Activated T-helper 17 cell treated with anti-CD3 and anti-CD28 coated beads, Interleukin-2, amount 50 U/mL, for 72 hours (primary cell): ENCODE measurements at regions not wholly inside any gene's neighbourhood (a gene's known extent, or its start where the extent isn't known, plus 50 kb on each side); places are given as distances from the start of the nearest gene placed in this dataset.
"Not testable (repeated sequence)": the region's sequence is repeated elsewhere in the genome, so short reads cannot be mapped to it uniquely, and the experiment has no call there.

Experiments used
- ATAC-seq: fragments of 150-1000 bp; cut with Tn5 transposase; replicated peaks from 2 replicates; pipeline ENCODE4 v1.10.0; 2021; ENCODE audit warnings: mild to moderate bottlenecking, moderate library complexity
- H3K27ac Mint-ChIP-seq: one replicate; pipeline ENCODE4 v1.8.0; 2022; ENCODE audit warnings: mixed read lengths
- H3K27me3 Mint-ChIP-seq: one replicate; pipeline ENCODE4 v1.8.0; 2022; ENCODE audit warnings: mixed read lengths
- H3K36me3 Mint-ChIP-seq: one replicate; pipeline ENCODE4 v1.8.0; 2022; ENCODE audit warnings: low read depth, mild to moderate bottlenecking, mixed read lengths
- H3K4me1 Mint-ChIP-seq: one replicate; pipeline ENCODE4 v1.8.0; 2022; ENCODE audit warnings: mixed read lengths
- H3K4me3 Mint-ChIP-seq: one replicate; pipeline ENCODE4 v1.8.0; 2022; ENCODE audit warnings: mild to moderate bottlenecking, mixed read lengths
- H3K9me3 Mint-ChIP-seq: one replicate; pipeline ENCODE4 v1.8.0; 2022; ENCODE audit warnings: mixed read lengths

GRCh38 chr2:91422102-91422501 lies 2730.6 kb downstream of the RPIA start:
- not testable (repeated sequence) for H3K27me3 Mint-ChIP-seq, H3K27ac Mint-ChIP-seq, H3K36me3 Mint-ChIP-seq, H3K4me1 Mint-ChIP-seq, ATAC-seq, H3K4me3 Mint-ChIP-seq
- H3K9me3 Mint-ChIP-seq: peaks cover 22% of the 10 kb centered on the region

- H3K27me3 Mint-ChIP-seq, H3K27ac Mint-ChIP-seq, ATAC-seq, H3K36me3 Mint-ChIP-seq, H3K4me1 Mint-ChIP-seq, H3K4me3 Mint-ChIP-seq: not testable (repeated sequence)
- H3K9me3 Mint-ChIP-seq: peaks cover 11% of the 10 kb centered on the region
These were observed 2735.7 kb downstream of the RPIA start for GRCh38 chr2:91427148-91427547.

GRCh38 chr2:91441932-91442245 lies 2750.4 kb downstream of the RPIA start:
- not testable (repeated sequence) for H3K4me3 Mint-ChIP-seq, H3K36me3 Mint-ChIP-seq, H3K9me3 Mint-ChIP-seq, H3K4me1 Mint-ChIP-seq, H3K27ac Mint-ChIP-seq, ATAC-seq
- H3K27me3 Mint-ChIP-seq: peaks cover 10% of the 10 kb centered on the region

- Mint-ChIP-seq H3K27me3 (peaks cover 10% of the 10 kb centered on the region), H3K36me3 (peaks cover 6% of the 10 kb centered on the region), H3K9me3 (peaks cover 6% of the 10 kb centered on the region), H3K4me1 (no peaks in the 10 kb centered on the region), H3K27ac (no peak overlapping the region), H3K4me3 (no peak overlapping the region)
- ATAC-seq: no peak
These were observed 2750.9 kb downstream of the RPIA start for GRCh38 chr2:91442246-91442905.

- H3K4me1 Mint-ChIP-seq, H3K36me3 Mint-ChIP-seq, H3K4me3 Mint-ChIP-seq, ATAC-seq, H3K27ac Mint-ChIP-seq, H3K9me3 Mint-ChIP-seq: not testable (repeated sequence)
- peaks cover 10% of the 10 kb centered on the region for H3K27me3 Mint-ChIP-seq
These were observed 2751.6 kb downstream of the RPIA start for GRCh38 chr2:91442906-91443729.

GRCh38 chr2:91443730-91444115 lies 2752.2 kb downstream of the RPIA start:
- not testable (repeated sequence) for H3K4me1 Mint-ChIP-seq, ATAC-seq, H3K4me3 Mint-ChIP-seq, H3K36me3 Mint-ChIP-seq, H3K9me3 Mint-ChIP-seq, H3K27ac Mint-ChIP-seq
- H3K27me3 Mint-ChIP-seq: peaks cover 10% of the 10 kb centered on the region

GRCh38 chr2:91445705-91446104 lies 2754.2 kb downstream of the RPIA start:
- not testable (repeated sequence) for H3K27ac Mint-ChIP-seq, H3K4me1 Mint-ChIP-seq, H3K9me3 Mint-ChIP-seq, H3K36me3 Mint-ChIP-seq, H3K4me3 Mint-ChIP-seq, ATAC-seq
- H3K27me3 Mint-ChIP-seq: peaks cover 10% of the 10 kb centered on the region

- H3K36me3 Mint-ChIP-seq, H3K4me3 Mint-ChIP-seq, ATAC-seq, H3K27ac Mint-ChIP-seq, H3K9me3 Mint-ChIP-seq, H3K4me1 Mint-ChIP-seq: not testable (repeated sequence)
- H3K27me3 Mint-ChIP-seq: peaks cover 15% of the 10 kb centered on the region
These were observed 2755.0 kb downstream of the RPIA start for GRCh38 chr2:91446489-91446888.

GRCh38 chr2:91446915-91447314 lies 2755.4 kb downstream of the RPIA start:
- peaks cover 16% of the 10 kb centered on the region for H3K27me3 Mint-ChIP-seq
- H3K27ac Mint-ChIP-seq, H3K9me3 Mint-ChIP-seq, H3K4me1 Mint-ChIP-seq, H3K4me3 Mint-ChIP-seq, H3K36me3 Mint-ChIP-seq, ATAC-seq: not testable (repeated sequence)

GRCh38 chr2:91447508-91447907 lies 2756.0 kb downstream of the RPIA start:
- H3K36me3 Mint-ChIP-seq, H3K27ac Mint-ChIP-seq, H3K9me3 Mint-ChIP-seq, ATAC-seq, H3K4me3 Mint-ChIP-seq, H3K4me1 Mint-ChIP-seq: not testable (repeated sequence)
- peaks cover 16% of the 10 kb centered on the region for H3K27me3 Mint-ChIP-seq

- not testable (repeated sequence) for ATAC-seq, H3K36me3 Mint-ChIP-seq, H3K4me3 Mint-ChIP-seq, H3K27ac Mint-ChIP-seq, H3K9me3 Mint-ChIP-seq, H3K4me1 Mint-ChIP-seq
- peaks cover 11% of the 10 kb centered on the region for H3K27me3 Mint-ChIP-seq
These were observed 2770.8 kb downstream of the RPIA start for GRCh38 chr2:91462292-91462691.

GRCh38 chr2:91463007-91463406 lies 2771.5 kb downstream of the RPIA start:
- peaks cover 11% of the 10 kb centered on the region for H3K27me3 Mint-ChIP-seq
- not testable (repeated sequence) for H3K36me3 Mint-ChIP-seq, H3K9me3 Mint-ChIP-seq, H3K4me1 Mint-ChIP-seq, H3K4me3 Mint-ChIP-seq, ATAC-seq, H3K27ac Mint-ChIP-seq

GRCh38 chr2:91466780-91467363 lies 2775.4 kb downstream of the RPIA start:
- not testable (repeated sequence) for H3K27ac Mint-ChIP-seq, H3K9me3 Mint-ChIP-seq, H3K4me1 Mint-ChIP-seq, H3K36me3 Mint-ChIP-seq, ATAC-seq, H3K4me3 Mint-ChIP-seq
- peaks cover 14% of the 10 kb centered on the region for H3K27me3 Mint-ChIP-seq

GRCh38 chr2:91476244-91476935 lies 2784.9 kb downstream of the RPIA start:
- H3K27me3 Mint-ChIP-seq: peaks cover 11% of the 10 kb centered on the region
- not testable (repeated sequence) for H3K9me3 Mint-ChIP-seq, H3K4me1 Mint-ChIP-seq, ATAC-seq
- H3K36me3 Mint-ChIP-seq: peaks cover 14% of the 10 kb centered on the region
- peak overlapping the region; percentile 66 for H3K27ac Mint-ChIP-seq
- peak overlapping the region; percentile 61 for H3K4me3 Mint-ChIP-seq

GRCh38 chr2:91476936-91477246 lies 2785.4 kb downstream of the RPIA start:
- H3K9me3 Mint-ChIP-seq, H3K4me1 Mint-ChIP-seq, ATAC-seq: not testable (repeated sequence)
- Mint-ChIP-seq H3K27ac (peak overlapping the region; percentile 66), H3K36me3 (peaks cover 14% of the 10 kb centered on the region), H3K27me3 (peaks cover 11% of the 10 kb centered on the region), H3K4me3 (peak overlapping the region; percentile 61)
